Mononuclear cell (primary cell): ENCODE measurements at regions not wholly inside any gene's neighbourhood (a gene's known extent, or its start where the extent isn't known, plus 50 kb on each side); places are given as distances from the start of the nearest gene placed in this dataset.
"Not testable (repeated sequence)": the region's sequence is repeated elsewhere in the genome, so short reads cannot be mapped to it uniquely, and the experiment has no call there.

ENCODE experiments used
- H3K27me3 ChIP-seq: 2 replicates; pipeline ENCODE4 v1.6.0; 2011; ENCODE audit warnings: low read length, control low read depth; ENCODE audit not compliant: insufficient read depth
- H3K4me1 ChIP-seq: 2 replicates; pipeline ENCODE4 v1.5.1; 2011; ENCODE audit warnings: mild to moderate bottlenecking, low read length, control low read depth; ENCODE audit not compliant: insufficient read depth
- H3K4me3 ChIP-seq: 2 replicates; pipeline ENCODE4 v1.5.1; 2011; ENCODE audit warnings: mild to moderate bottlenecking, low read length, moderate library complexity
- H3K9me3 ChIP-seq: 2 replicates; pipeline ENCODE4 v1.5.1; 2011; ENCODE audit warnings: low read depth, mild to moderate bottlenecking, control low read depth, low read length

- peaks cover 73% of the 10 kb centered on the region for H3K4me1 ChIP-seq
- H3K4me3 ChIP-seq, result peak overlapping the region; percentile 2
- H3K27me3 ChIP-seq, result no peaks in the 10 kb centered on the region
- no peaks in the 10 kb centered on the region for H3K9me3 ChIP-seq
These were observed 146.5 kb upstream of the ZNF217 start for GRCh38 chr20:53739799-53740785.

- no peaks in the 10 kb centered on the region for H3K27me3 ChIP-seq
- no peak overlapping the region for H3K4me3 ChIP-seq
- no peaks in the 10 kb centered on the region for H3K9me3 ChIP-seq
- H3K4me1 ChIP-seq, result peaks cover 67% of the 10 kb centered on the region
These were observed 145.5 kb upstream of the ZNF217 start for GRCh38 chr20:53738945-53739798.

- Histone ChIP-seq H3K27me3 (no peaks in the 10 kb centered on the region), H3K4me3 (no peak overlapping the region), H3K9me3 (no peaks in the 10 kb centered on the region), H3K4me1 (peaks cover 67% of the 10 kb centered on the region)
These were observed 144.7 kb upstream of the ZNF217 start for GRCh38 chr20:53738039-53738944.

- H3K27me3 ChIP-seq, result no peaks in the 10 kb centered on the region
- H3K4me1 ChIP-seq, result peaks cover 67% of the 10 kb centered on the region
- no peaks in the 10 kb centered on the region for H3K9me3 ChIP-seq
- no peak overlapping the region for H3K4me3 ChIP-seq
These were observed 143.9 kb upstream of the ZNF217 start for GRCh38 chr20:53737396-53738038.

GRCh38 chr20:53736757-53737395, 143.2 kb upstream of the ZNF217 start:
- no peak overlapping the region for H3K4me3 ChIP-seq
- no peaks in the 10 kb centered on the region for H3K9me3 ChIP-seq
- peaks cover 66% of the 10 kb centered on the region for H3K4me1 ChIP-seq
- no peaks in the 10 kb centered on the region for H3K27me3 ChIP-seq

- Histone ChIP-seq H3K27me3 (no peaks in the 10 kb centered on the region), H3K4me3 (no peak overlapping the region), H3K9me3 (no peaks in the 10 kb centered on the region), H3K4me1 (peaks cover 60% of the 10 kb centered on the region)
These were observed 142.6 kb upstream of the ZNF217 start for GRCh38 chr20:53736122-53736756.

- peaks cover 54% of the 10 kb centered on the region for H3K4me1 ChIP-seq
- H3K27me3 ChIP-seq, result no peaks in the 10 kb centered on the region
- H3K9me3 ChIP-seq, result no peaks in the 10 kb centered on the region
- H3K4me3 ChIP-seq, result no peak overlapping the region
These were observed 142.0 kb upstream of the ZNF217 start for GRCh38 chr20:53735536-53736050.

GRCh38 chr20:53734006-53734688, 140.5 kb upstream of the ZNF217 start:
- no peaks in the 10 kb centered on the region for H3K27me3 ChIP-seq
- no peaks in the 10 kb centered on the region for H3K9me3 ChIP-seq
- H3K4me3 ChIP-seq, result no peak overlapping the region
- peaks cover 45% of the 10 kb centered on the region for H3K4me1 ChIP-seq

- peaks cover 33% of the 10 kb centered on the region for H3K4me1 ChIP-seq
- H3K27me3 ChIP-seq, result no peaks in the 10 kb centered on the region
- no peak overlapping the region for H3K4me3 ChIP-seq
- H3K9me3 ChIP-seq, result no peaks in the 10 kb centered on the region
These were observed 138.0 kb upstream of the ZNF217 start for GRCh38 chr20:53731595-53731994.

- Histone ChIP-seq H3K9me3 (no peaks in the 10 kb centered on the region), H3K4me1 (peaks cover 35% of the 10 kb centered on the region)
These were observed 134.7 kb upstream of the ZNF217 start for GRCh38 chr20:53728359-53728758.

GRCh38 chr20:53727239-53727638, 133.6 kb upstream of the ZNF217 start:
- not testable (repeated sequence) for H3K27me3 ChIP-seq, H3K4me3 ChIP-seq
- H3K4me1 ChIP-seq, result peaks cover 35% of the 10 kb centered on the region

More at GRCh38 chr20:53728359-53728758, 134.7 kb upstream of the ZNF217 start:
- Histone ChIP-seq H3K4me3 (no peak overlapping the region), H3K27me3 (no peaks in the 10 kb centered on the region)

GRCh38 chr20:53725575-53725970, 131.9 kb upstream of the ZNF217 start:
- Histone ChIP-seq H3K4me1 (peaks cover 37% of the 10 kb centered on the region), H3K27me3 (no peaks in the 10 kb centered on the region), H3K4me3 (no peak overlapping the region), H3K9me3 (no peaks in the 10 kb centered on the region)

More at GRCh38 chr20:53727239-53727638, 133.6 kb upstream of the ZNF217 start:
- not testable (repeated sequence) for H3K9me3 ChIP-seq

- H3K4me3 ChIP-seq, result no peak overlapping the region
- H3K4me1 ChIP-seq, result peaks cover 39% of the 10 kb centered on the region
- no peaks in the 10 kb centered on the region for H3K27me3 ChIP-seq
- no peaks in the 10 kb centered on the region for H3K9me3 ChIP-seq
These were observed 130.0 kb upstream of the ZNF217 start for GRCh38 chr20:53723621-53724020.
